Stomach (tissue), 8 donors: ENCODE measurements at regions not wholly inside any gene's neighbourhood (a gene's known extent, or its start where the extent isn't known, plus 50 kb on each side); places are given as distances from the start of the nearest gene placed in this dataset.

Experiments used
- DNase-seq, 2 donors: peaks; one replicate each; pipeline versions ENCODE4 v3.0.0 to v3.0.0-alpha.2; 2013 to 2019
- H3K27ac ChIP-seq, 5 donors: fragments of 200-600 bp in 4 of 5; sonication (generic) in 4 of 5; one replicate each; pipeline ENCODE4 v1.5.1; 2013 to 2019; ENCODE audit warnings: mild to moderate bottlenecking in 1 of 5, moderate library complexity in 1 of 5
- H3K27me3 ChIP-seq, 3 donors: fragments of 200-600 bp; sonication (generic); one replicate each; pipeline ENCODE4 v1.5.1; 2017 to 2019; ENCODE audit warnings: mixed run types in 1 of 3
- H3K36me3 ChIP-seq, 4 donors: fragments of 200-600 bp; sonication (generic); 1 replicate in 3 of 4; 2 replicates in 1 of 4; pipeline ENCODE4 v1.5.1; 2016 to 2019
- H3K4me1 ChIP-seq, 4 donors: fragments of 200-600 bp; sonication (generic); one replicate each; pipeline ENCODE4 v1.5.1; 2016 to 2019
- H3K4me3 ChIP-seq, 4 donors: fragments of 200-600 bp; sonication (generic) in 3 of 4; one replicate each; pipeline ENCODE4 v1.5.1; 2016 to 2019; ENCODE audit warnings: mild to moderate bottlenecking in 1 of 4
- H3K9me3 ChIP-seq, 4 donors: fragments of 200-600 bp; sonication (generic); one replicate each; pipeline ENCODE4 v1.5.1; 2016 to 2019
- CTCF ChIP-seq, 7 experiments: fragments of 450-650 bp in 4 of 7; fragments of 200-600 bp in 3 of 7; sonication (generic) in 3 of 7; IDR thresholded peaks; one replicate each; pipeline ENCODE4 v1.5.1; 2016 to 2019; ENCODE audit warnings: antibody characterized with exemption in 7 of 7, control low read depth in 2 of 7, mild to moderate bottlenecking in 1 of 7
- EP300 ChIP-seq: sonication (generic); formaldehyde crosslinking; IDR thresholded peaks from one replicate; pipeline ENCODE4 v1.6.1; 2017; ENCODE audit warnings: antibody characterized with exemption
- POLR2A ChIP-seq, 4 donors: fragments of 450-650 bp; IDR thresholded peaks; one replicate each; pipeline ENCODE4 v1.6.1; 2016; ENCODE audit warnings: antibody characterized with exemption in 4 of 4, control low read depth in 2 of 4, mild to moderate bottlenecking in 1 of 4, moderate library complexity in 1 of 4
- POLR2AphosphoS5 ChIP-seq, 3 donors: sonication (generic); formaldehyde crosslinking; IDR thresholded peaks; one replicate each; pipeline ENCODE4 v1.6.1; 2016; ENCODE audit warnings: antibody characterized with exemption in 3 of 3
- WGBS, 5 donors: extraction: QIAGEN DNeasy Blood & Tissue Kit in 3 of 5; methylation state at CpG; one replicate each; pipeline versions ENCODE4 v1.1.5 to v1.1.7; 2013 to 2018; 5-methylcytosine and 5-hydroxymethylcytosine counted together
- intact Hi-C: fragments of 100-400 bp; cut with DNase I; formaldehyde crosslinking; loops from one replicate; pipeline ENCODE4 v1.15.1; 2023; ENCODE audit warnings: low total_unique reads
- donor health status: healthy with polysubstance abuse.
- donor health status: Bipolar disorder and iron deficiency.
- donor health status: healthy.

- Histone ChIP-seq H3K27ac (no peak overlapping the region), H3K36me3 (no peaks in the 10 kb centered on the region), H3K4me3 (no peak overlapping the region), H3K27me3 (no peaks in the 10 kb centered on the region), H3K9me3 (no peaks in the 10 kb centered on the region), H3K4me1 (no peaks in the 10 kb centered on the region)
- DNase-seq, result no peak
- intact Hi-C loops, result no loop called here
- no peak for TF ChIP-seq EP300
- TF ChIP-seq POLR2AphosphoS5 (IDR thresholded peaks at IDR 0.05), result no peak
- TF ChIP-seq CTCF (IDR thresholded peaks at IDR 0.05), result no peak
- TF ChIP-seq POLR2A (IDR thresholded peaks at IDR 0.05), result no peak
Measured at GRCh38 chr13:59542303-59542702, 621.4 kb downstream of the DIAPH3 start.

- Histone ChIP-seq H3K4me3 (no peak overlapping the region), H3K27ac (no peak overlapping the region), H3K36me3 (no peaks in the 10 kb centered on the region), H3K9me3 (no peaks in the 10 kb centered on the region), H3K27me3 (no peaks in the 10 kb centered on the region), H3K4me1 (no peaks in the 10 kb centered on the region)
- TF ChIP-seq CTCF (IDR thresholded peaks at IDR 0.05), result no peak
- intact Hi-C loops, result no loop called here
- no peak for DNase-seq
- 92 to 98% (median 96%) methylated on average over 1 of the region's 1 CpG for WGBS, 5 donors
Measured at GRCh38 chr13:59543418-59543817, 620.3 kb downstream of the DIAPH3 start.

DNA sequence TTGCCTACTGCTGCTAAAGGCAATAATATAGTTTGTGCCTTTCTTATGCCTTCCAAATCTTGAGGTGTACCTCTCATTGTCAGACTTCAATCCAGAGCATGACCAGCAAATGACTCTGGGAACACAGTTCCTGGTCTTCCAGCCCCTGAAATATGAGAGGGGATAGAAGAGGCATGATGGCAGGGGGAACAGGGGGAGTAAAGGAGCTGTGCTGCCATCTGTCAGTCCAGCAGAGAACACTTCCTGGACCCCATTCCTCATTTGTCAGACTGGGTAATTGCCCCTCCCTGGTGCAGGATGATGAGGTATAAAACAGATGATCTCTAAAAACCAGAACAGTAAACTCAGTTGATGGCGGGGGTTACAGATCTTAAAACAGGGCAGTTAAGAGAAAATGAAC lies 618.7 kb downstream of the DIAPH3 start:
- H3K4me1 ChIP-seq, result no peaks in the 10 kb centered on the region
- 92 to 100% (median 93%) methylated on average over 1 of the region's 1 CpG for WGBS, 5 donors
- H3K27ac ChIP-seq, result no peak overlapping the region
- intact Hi-C loops, result no loop called here
- H3K9me3 ChIP-seq, result peaks cover 0 to 11% (median 5%) of the 10 kb centered on the region in 4 donors
- H3K4me3 ChIP-seq, result no peak overlapping the region
- TF ChIP-seq POLR2A (IDR thresholded peaks at IDR 0.05) (no peak), POLR2AphosphoS5 (IDR thresholded peaks at IDR 0.05) (no peak), CTCF (IDR thresholded peaks at IDR 0.05) (no peak), EP300 (no peak)
- no peak for DNase-seq
- H3K27me3 ChIP-seq, result no peaks in the 10 kb centered on the region
- no peaks in the 10 kb centered on the region for H3K36me3 ChIP-seq

- H3K9me3 ChIP-seq, result peaks cover 0 to 22% (median 15%) of the 10 kb centered on the region in 4 donors
Measured at GRCh38 chr13:59546178-59546577, 617.5 kb downstream of the DIAPH3 start.

More at GRCh38 chr13:59546178-59546577, 617.5 kb downstream of the DIAPH3 start:
- WGBS, 5 donors, result 62 to 79% (median 74%) methylated on average over 1 of the region's 1 CpG
- H3K4me1 ChIP-seq, result no peaks in the 10 kb centered on the region
- intact Hi-C loops, result no loop called here
- no peak overlapping the region for H3K4me3 ChIP-seq
- DNase-seq, result no peak
- no peaks in the 10 kb centered on the region for H3K27me3 ChIP-seq
- H3K36me3 ChIP-seq, result no peaks in the 10 kb centered on the region
- TF ChIP-seq POLR2AphosphoS5 (IDR thresholded peaks at IDR 0.05) (no peak), POLR2A (IDR thresholded peaks at IDR 0.05) (no peak), CTCF (IDR thresholded peaks at IDR 0.05) (no peak), EP300 (no peak)
- no peak overlapping the region for H3K27ac ChIP-seq
